GM11168 (cell line): ENCODE measurements at regions not wholly inside any gene's neighbourhood (a gene's known extent, or its start where the extent isn't known, plus 50 kb on each side); places are given as distances from the start of the nearest gene placed in this dataset.
"Not testable (repeated sequence)": the region's sequence is repeated elsewhere in the genome, so short reads cannot be mapped to it uniquely, and the experiment has no call there.

Source experiments
- in situ Hi-C: fragments of 300-500 bp; cut with MboI; formaldehyde crosslinking; loops from one replicate; pipeline ENCODE4 v1.12.0; 2022; ENCODE audit warnings: low sequenced_read_pairs; ENCODE audit not compliant: unreplicated experiment

- in situ Hi-C loops = no loop called here
Measured at GRCh38 chr1:43018121-43018520, 59.5 kb upstream of the SLC2A1 start.

- in situ Hi-C loops = no loop called here
Measured at GRCh38 chr1:43015269-43015668, 56.6 kb upstream of the SLC2A1 start.

GRCh38 chr1:43014579-43014978, 55.9 kb upstream of the SLC2A1 start:
- in situ Hi-C loops = not testable (repeated sequence)

GRCh38 chr1:43011020-43011419, 52.4 kb upstream of the SLC2A1 start:
- in situ Hi-C loops = no loop called here

- in situ Hi-C loops = no loop called here
Measured at GRCh38 chr1:43009274-43009673, 50.6 kb upstream of the SLC2A1 start.

GRCh38 chr1:43008115-43009060, 49.7 kb upstream of the SLC2A1 start:
- in situ Hi-C loops = no loop called here
